Tibial artery (tissue), 4 donors: ENCODE measurements at regions not wholly inside any gene's neighbourhood (a gene's known extent, or its start where the extent isn't known, plus 50 kb on each side); places are given as distances from the start of the nearest gene placed in this dataset.

Experiments
- DNase-seq, 2 donors: peaks; one replicate each; pipeline ENCODE4 v3.0.0-alpha.2; 2019
- H3K27ac ChIP-seq, 2 donors: fragments of 200-600 bp; sonication (generic) in 1 of 2; 1 replicate in 1 of 2; 2 replicates in 1 of 2; pipeline ENCODE4 v1.5.1; 2018 to 2019; ENCODE audit warnings: mild to moderate bottlenecking in 1 of 2
- H3K27me3 ChIP-seq, 2 donors: fragments of 200-600 bp; sonication (generic) in 1 of 2; one replicate each; pipeline versions ENCODE4 v1.5.1 to v1.6.0; 2016 to 2019
- H3K36me3 ChIP-seq, 3 donors: fragments of 200-600 bp; sonication (generic) in 2 of 3; one replicate each; pipeline ENCODE4 v1.5.1; 2016 to 2019; ENCODE audit warnings: mild to moderate bottlenecking in 2 of 3
- H3K4me1 ChIP-seq, 4 donors: fragments of 200-600 bp; sonication (generic) in 2 of 4; 1 replicate in 3 of 4; 2 replicates in 1 of 4; pipeline ENCODE4 v1.5.1; 2016 to 2019
- H3K4me3 ChIP-seq, 2 donors: fragments of 200-600 bp; sonication (generic) in 1 of 2; 1 replicate in 1 of 2; 2 replicates in 1 of 2; pipeline ENCODE4 v1.5.1; 2018 to 2019; ENCODE audit warnings: mild to moderate bottlenecking in 2 of 2
- H3K9me3 ChIP-seq, 3 donors: fragments of 200-600 bp; sonication (generic) in 1 of 3; one replicate each; pipeline ENCODE4 v1.5.1; 2016 to 2019
- intact Hi-C: fragments of 100-400 bp; cut with DNase I; formaldehyde crosslinking; loops from one replicate; pipeline ENCODE4 v1.15.0; 2023; ENCODE audit warnings: low total_unique reads
- TF ChIP-seq, protein P1 (sequence below), 2 experiments: fragments of 200-600 bp in 1 of 2; fragments of 450-650 bp in 1 of 2; IDR thresholded peaks; one replicate each; pipeline ENCODE4 v1.5.1; 2017 to 2019; ENCODE audit warnings: antibody characterized with exemption in 2 of 2, mild to moderate bottlenecking in 1 of 2, moderate library complexity in 1 of 2

DNA sequence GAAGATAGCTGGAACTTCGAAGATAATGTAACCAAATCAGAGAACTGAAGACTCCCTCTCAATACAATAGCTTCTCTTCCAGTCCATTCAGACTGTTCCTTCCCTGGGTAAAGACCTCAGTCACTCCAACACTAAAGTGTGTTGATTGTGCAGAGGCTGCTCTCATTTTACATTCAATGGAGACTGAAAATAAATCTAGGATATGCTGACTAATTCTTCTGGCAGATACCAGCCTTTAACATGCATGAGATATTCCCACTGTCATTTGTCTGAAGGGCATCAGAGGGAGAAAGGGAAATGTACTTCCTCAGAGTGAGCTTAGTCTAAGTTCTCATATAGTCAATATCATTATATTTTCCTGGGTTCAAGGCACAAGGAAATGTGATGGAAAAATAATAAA, 166.4 kb upstream of the IRAK1BP1 start:
- Histone ChIP-seq H3K4me1 (peaks cover 0 to 4% (median 0%) of the 10 kb centered on the region in 4 donors), H3K27ac (no peak overlapping the region), H3K36me3 (no peaks in the 10 kb centered on the region), H3K9me3 (no peaks in the 10 kb centered on the region), H3K27me3 (no peaks in the 10 kb centered on the region), H3K4me3 (no peak overlapping the region)
- TF ChIP-seq, protein P1, sequence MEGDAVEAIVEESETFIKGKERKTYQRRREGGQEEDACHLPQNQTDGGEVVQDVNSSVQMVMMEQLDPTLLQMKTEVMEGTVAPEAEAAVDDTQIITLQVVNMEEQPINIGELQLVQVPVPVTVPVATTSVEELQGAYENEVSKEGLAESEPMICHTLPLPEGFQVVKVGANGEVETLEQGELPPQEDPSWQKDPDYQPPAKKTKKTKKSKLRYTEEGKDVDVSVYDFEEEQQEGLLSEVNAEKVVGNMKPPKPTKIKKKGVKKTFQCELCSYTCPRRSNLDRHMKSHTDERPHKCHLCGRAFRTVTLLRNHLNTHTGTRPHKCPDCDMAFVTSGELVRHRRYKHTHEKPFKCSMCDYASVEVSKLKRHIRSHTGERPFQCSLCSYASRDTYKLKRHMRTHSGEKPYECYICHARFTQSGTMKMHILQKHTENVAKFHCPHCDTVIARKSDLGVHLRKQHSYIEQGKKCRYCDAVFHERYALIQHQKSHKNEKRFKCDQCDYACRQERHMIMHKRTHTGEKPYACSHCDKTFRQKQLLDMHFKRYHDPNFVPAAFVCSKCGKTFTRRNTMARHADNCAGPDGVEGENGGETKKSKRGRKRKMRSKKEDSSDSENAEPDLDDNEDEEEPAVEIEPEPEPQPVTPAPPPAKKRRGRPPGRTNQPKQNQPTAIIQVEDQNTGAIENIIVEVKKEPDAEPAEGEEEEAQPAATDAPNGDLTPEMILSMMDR (IDR thresholded peaks at IDR 0.05) = no peak
- intact Hi-C loops = no loop called here
- no peak for DNase-seq

DNA sequence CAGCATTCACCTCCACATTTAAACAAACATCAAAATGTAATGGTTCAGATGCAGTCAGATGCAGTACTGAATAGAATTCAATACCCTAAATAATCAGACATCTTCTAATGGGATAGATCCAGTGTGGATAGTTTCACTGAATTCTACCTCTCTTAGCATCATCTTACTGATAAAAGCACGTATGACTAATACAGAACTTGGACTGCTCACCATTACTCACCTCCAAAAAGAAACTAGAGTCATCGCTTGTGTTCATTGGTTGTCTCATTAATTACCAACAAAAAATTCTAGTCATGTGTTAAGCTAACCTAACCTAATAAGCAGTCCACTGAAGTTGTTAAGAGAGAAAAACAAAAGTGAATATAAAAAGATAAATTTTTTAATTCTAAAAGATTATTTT, 165.9 kb upstream of the IRAK1BP1 start:
- Histone ChIP-seq H3K27me3 (no peaks in the 10 kb centered on the region), H3K36me3 (no peaks in the 10 kb centered on the region), H3K4me1 (peaks cover 0 to 4% (median 0%) of the 10 kb centered on the region in 4 donors), H3K9me3 (no peaks in the 10 kb centered on the region), H3K4me3 (no peak overlapping the region), H3K27ac (no peak overlapping the region)
- TF ChIP-seq, protein P1 (IDR thresholded peaks at IDR 0.05) = no peak
- intact Hi-C loops = no loop called here
- DNase-seq = no peak

DNA sequence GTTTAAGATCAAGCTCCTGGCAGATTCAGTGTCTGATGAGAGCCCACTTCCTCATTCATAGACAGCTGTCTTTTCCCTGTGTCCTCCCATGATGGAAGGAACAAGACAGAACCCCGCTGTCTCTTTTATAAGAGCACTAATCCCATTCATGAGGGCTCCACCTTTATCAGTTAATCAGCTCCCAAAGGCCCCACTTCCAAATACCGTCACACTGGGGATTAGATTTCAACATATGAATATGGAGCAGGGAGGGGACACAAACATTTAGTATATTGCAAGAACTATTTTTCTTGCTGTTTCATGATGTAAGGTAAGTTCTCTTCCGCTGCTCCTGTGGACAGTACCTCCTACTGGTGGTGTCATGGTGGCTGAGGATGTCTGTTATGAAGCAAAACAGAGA, 158.3 kb upstream of the IRAK1BP1 start:
- Histone ChIP-seq H3K27me3 (no peaks in the 10 kb centered on the region), H3K27ac (no peak overlapping the region), H3K4me3 (no peak overlapping the region), H3K4me1 (peaks cover 0 to 3% (median 0%) of the 10 kb centered on the region in 4 donors), H3K9me3 (no peaks in the 10 kb centered on the region), H3K36me3 (no peaks in the 10 kb centered on the region)
- TF ChIP-seq, protein P1 (IDR thresholded peaks at IDR 0.05) = no peak
- no peak for DNase-seq
- intact Hi-C loops = no loop called here

DNA sequence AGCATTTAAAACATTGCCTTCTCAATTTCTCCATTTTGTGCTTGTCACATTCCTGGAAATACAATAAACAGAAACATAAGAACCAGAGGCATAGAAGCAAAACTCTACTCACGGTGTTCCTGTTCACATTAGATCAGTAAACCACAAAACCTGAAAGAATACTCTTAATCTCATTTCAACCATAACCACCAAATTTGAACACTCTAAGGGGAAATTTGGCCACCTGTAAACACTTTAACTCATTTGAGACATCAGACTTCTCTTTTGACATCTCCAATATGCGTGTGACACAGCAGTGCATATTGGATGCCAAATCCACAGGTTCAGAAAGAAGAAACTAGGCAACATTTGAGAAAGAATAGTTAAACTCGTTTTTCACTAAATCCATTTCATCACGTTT, 153.8 kb upstream of the IRAK1BP1 start:
- Histone ChIP-seq H3K4me1 (no peaks in the 10 kb centered on the region), H3K27ac (no peak overlapping the region), H3K9me3 (no peaks in the 10 kb centered on the region), H3K4me3 (no peak overlapping the region), H3K36me3 (no peaks in the 10 kb centered on the region), H3K27me3 (no peaks in the 10 kb centered on the region)
- intact Hi-C loops = no loop called here
- DNase-seq = no peak
- TF ChIP-seq, protein P1 (IDR thresholded peaks at IDR 0.05) = no peak

DNA sequence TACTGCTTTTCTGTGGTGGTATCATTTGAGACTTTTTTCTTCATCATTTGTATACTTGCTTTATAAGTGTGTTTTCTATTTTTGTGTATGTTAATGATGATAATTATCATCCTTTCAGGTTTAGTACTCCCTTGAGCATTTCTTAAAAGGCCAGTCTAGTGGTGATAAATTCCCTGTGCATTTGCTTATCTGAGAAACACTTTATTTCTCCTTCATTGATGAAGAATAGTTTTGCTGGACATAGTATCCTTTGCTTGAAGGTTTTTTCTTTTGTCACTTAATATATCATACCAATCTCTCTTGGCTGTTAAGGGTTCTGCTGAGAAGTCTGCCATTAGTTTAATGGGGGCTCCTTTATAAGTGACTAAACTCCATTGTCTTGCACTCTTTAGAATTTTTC, 123.2 kb upstream of the IRAK1BP1 start:
- no peaks in the 10 kb centered on the region for H3K36me3 ChIP-seq
- no peak for DNase-seq
- peaks cover 3 to 19% (median 8%) of the 10 kb centered on the region in 3 donors for H3K9me3 ChIP-seq
- no peaks in the 10 kb centered on the region for H3K4me1 ChIP-seq
- intact Hi-C loops = no loop called here
- H3K27me3 ChIP-seq = no peaks in the 10 kb centered on the region
- H3K4me3 ChIP-seq = no peak overlapping the region
- TF ChIP-seq, protein P1 (IDR thresholded peaks at IDR 0.05) = no peak
- H3K27ac ChIP-seq = no peak overlapping the region

DNA sequence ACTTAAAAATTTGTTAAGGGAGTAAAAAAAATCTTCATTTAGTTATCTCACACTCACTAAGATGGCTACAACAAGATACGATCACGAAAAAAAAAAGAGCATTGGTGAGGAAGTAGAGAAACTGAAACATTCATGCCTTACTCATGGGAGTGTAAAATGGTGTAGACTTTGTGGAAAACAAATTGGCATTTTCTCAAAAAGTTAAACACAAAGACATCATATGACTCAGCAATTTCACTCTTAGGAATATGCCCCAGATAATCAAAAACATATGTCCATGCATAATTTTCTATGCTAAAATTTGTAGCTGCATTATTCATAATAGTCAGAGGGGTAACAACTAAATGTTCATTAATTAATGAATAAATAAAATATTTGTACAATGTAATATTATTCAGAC, 120.9 kb upstream of the IRAK1BP1 start:
- H3K27ac ChIP-seq = no peak overlapping the region
- H3K4me1 ChIP-seq = no peaks in the 10 kb centered on the region

More for the DNA sequence above, 120.9 kb upstream of the IRAK1BP1 start:
- TF ChIP-seq, protein P1 (IDR thresholded peaks at IDR 0.05) = no peak
- Histone ChIP-seq H3K36me3 (no peaks in the 10 kb centered on the region), H3K9me3 (peaks cover 3 to 19% (median 8%) of the 10 kb centered on the region in 3 donors), H3K4me3 (no peak overlapping the region), H3K27me3 (no peaks in the 10 kb centered on the region)
- intact Hi-C loops = no loop called here
- DNase-seq = no peak
